Body of pancreas (tissue), 4 donors: ENCODE measurements at regions not wholly inside any gene's neighbourhood (a gene's known extent, or its start where the extent isn't known, plus 50 kb on each side); places are given as distances from the start of the nearest gene placed in this dataset.

Experiments used
- ATAC-seq: fragments of 150-250 bp; one replicate; pipeline ENCODE4 v1.9.1; 2016
- DNase-seq, 4 donors: peaks; one replicate each; pipeline ENCODE4 v3.0.0-alpha.2; 2019
- H3K27ac ChIP-seq, 4 donors: fragments of 200-600 bp; sonication (generic); 1 replicate in 3 of 4; 2 replicates in 1 of 4; pipeline versions ENCODE4 v1.5.1 to v1.6.1; 2016 to 2019; ENCODE audit warnings: mild to moderate bottlenecking in 1 of 4, mixed read lengths in 1 of 4, moderate library complexity in 1 of 4
- H3K27me3 ChIP-seq, 2 donors: fragments of 200-600 bp; sonication (generic); one replicate each; pipeline ENCODE4 v1.6.0; 2016; ENCODE audit warnings: mild to moderate bottlenecking in 1 of 2
- H3K36me3 ChIP-seq, 2 donors: fragments of 200-600 bp; sonication (generic); replicated peaks in 1 of 2; 2 replicates each; pipeline ENCODE4 v1.5.1; 2016; ENCODE audit warnings: low read depth in 2 of 2; ENCODE audit not compliant: insufficient read depth in 1 of 2
- H3K4me1 ChIP-seq: fragments of 200-600 bp; sonication (generic); one replicate; pipeline ENCODE4 v1.6.0; 2016
- H3K4me3 ChIP-seq, 2 donors: fragments of 200-600 bp; sonication (generic); 1 replicate in 1 of 2; 2 replicates in 1 of 2; pipeline ENCODE4 v1.5.1; 2016 to 2019
- H3K9me3 ChIP-seq, 3 donors: fragments of 200-600 bp; sonication (generic); 1 replicate in 2 of 3; 2 replicates in 1 of 3; pipeline ENCODE4 v1.5.1; 2016
- POLR2A ChIP-seq, 3 donors: fragments of 450-650 bp; IDR thresholded peaks; one replicate each; pipeline ENCODE4 v1.6.1; 2016; ENCODE audit warnings: antibody characterized with exemption in 3 of 3, mild to moderate bottlenecking in 2 of 3
- WGBS, 2 donors: methylation state at CpG; one replicate each; pipeline ENCODE4 v1.1.5; 2017; 5-methylcytosine and 5-hydroxymethylcytosine counted together
- intact Hi-C: fragments of 100-400 bp; cut with DNase I; formaldehyde crosslinking; loops from one replicate; pipeline ENCODE4 v1.15.1; 2023
- TF ChIP-seq, protein P1 (sequence below), 7 experiments: fragments of 450-650 bp in 4 of 7; fragments of 200-600 bp in 3 of 7; sonication (generic) in 3 of 7; IDR thresholded peaks; one replicate each; pipeline ENCODE4 v1.5.1; 2016 to 2019; ENCODE audit warnings: antibody characterized with exemption in 7 of 7

DNA sequence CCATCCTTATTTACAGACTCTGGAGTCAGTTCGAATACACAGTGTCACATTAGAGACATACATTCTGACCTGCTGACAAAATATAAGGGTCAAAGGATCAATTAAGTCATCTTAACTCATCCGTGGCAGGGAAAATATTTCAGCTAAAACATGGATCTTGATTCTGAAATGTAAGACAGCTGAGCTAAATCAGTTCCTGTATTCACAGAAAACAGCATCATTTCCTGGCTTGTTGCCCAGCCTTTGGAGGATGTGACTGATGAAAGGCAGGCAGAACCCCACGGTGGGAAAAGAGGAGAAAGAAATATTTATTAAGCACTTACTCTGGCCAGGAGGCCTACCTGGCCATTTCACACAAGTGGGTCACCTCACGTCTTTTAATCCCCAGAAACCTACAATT is 101.9 kb downstream of the GAS2L3 start:
- no peak overlapping the region for H3K4me3 ChIP-seq

DNA sequence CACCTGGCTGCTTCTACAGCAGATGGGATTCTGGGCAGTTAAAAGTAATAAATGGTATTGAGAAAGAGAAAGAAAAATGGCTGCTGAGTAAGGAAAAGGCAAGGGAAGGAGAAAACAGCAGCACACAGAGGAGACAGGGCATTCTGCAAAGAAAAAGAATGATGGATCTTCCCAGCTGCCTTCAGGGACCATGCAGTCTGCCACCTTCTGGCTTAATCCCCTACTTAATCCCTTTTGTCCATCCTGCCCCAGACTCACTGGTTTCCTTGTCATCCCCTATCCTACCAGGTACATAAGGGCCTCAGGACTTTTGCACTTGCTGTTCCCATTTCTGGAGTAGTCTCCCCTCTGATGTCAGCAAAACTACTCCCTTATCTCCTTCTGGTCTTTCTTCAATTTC is 107.6 kb downstream of the GAS2L3 start:
- H3K27me3 ChIP-seq: no peaks in the 10 kb centered on the region
- intact Hi-C loops: no loop called here
- ATAC-seq: no peak
- H3K4me1 ChIP-seq: no peaks in the 10 kb centered on the region
- no peak for DNase-seq
- H3K36me3 ChIP-seq: no peaks in the 10 kb centered on the region
- peaks cover 0 to 10% (median 0%) of the 10 kb centered on the region in 3 donors for H3K9me3 ChIP-seq
- no peak overlapping the region for H3K4me3 ChIP-seq
- H3K27ac ChIP-seq: no peak overlapping the region
- TF ChIP-seq, protein P1, sequence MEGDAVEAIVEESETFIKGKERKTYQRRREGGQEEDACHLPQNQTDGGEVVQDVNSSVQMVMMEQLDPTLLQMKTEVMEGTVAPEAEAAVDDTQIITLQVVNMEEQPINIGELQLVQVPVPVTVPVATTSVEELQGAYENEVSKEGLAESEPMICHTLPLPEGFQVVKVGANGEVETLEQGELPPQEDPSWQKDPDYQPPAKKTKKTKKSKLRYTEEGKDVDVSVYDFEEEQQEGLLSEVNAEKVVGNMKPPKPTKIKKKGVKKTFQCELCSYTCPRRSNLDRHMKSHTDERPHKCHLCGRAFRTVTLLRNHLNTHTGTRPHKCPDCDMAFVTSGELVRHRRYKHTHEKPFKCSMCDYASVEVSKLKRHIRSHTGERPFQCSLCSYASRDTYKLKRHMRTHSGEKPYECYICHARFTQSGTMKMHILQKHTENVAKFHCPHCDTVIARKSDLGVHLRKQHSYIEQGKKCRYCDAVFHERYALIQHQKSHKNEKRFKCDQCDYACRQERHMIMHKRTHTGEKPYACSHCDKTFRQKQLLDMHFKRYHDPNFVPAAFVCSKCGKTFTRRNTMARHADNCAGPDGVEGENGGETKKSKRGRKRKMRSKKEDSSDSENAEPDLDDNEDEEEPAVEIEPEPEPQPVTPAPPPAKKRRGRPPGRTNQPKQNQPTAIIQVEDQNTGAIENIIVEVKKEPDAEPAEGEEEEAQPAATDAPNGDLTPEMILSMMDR (IDR thresholded peaks at IDR 0.05): no peak
- TF ChIP-seq POLR2A (IDR thresholded peaks at IDR 0.05): no peak

More for the DNA sequence above, 101.9 kb downstream of the GAS2L3 start:
- H3K9me3 ChIP-seq: no peaks in the 10 kb centered on the region
- H3K27ac ChIP-seq: no peak overlapping the region
- no peaks in the 10 kb centered on the region for H3K36me3 ChIP-seq
- DNase-seq (peak; percentile 13 to 36 (median 26)), ATAC-seq (no peak)
- no peak for TF ChIP-seq POLR2A (IDR thresholded peaks at IDR 0.05)
- TF ChIP-seq, protein P1 (IDR thresholded peaks at IDR 0.05): no peak
- WGBS, 2 donors: 22 to 24% methylated on average over 4 of the region's 4 CpGs
- no peaks in the 10 kb centered on the region for H3K27me3 ChIP-seq
- intact Hi-C loops: no loop called here
- no peaks in the 10 kb centered on the region for H3K4me1 ChIP-seq

DNA sequence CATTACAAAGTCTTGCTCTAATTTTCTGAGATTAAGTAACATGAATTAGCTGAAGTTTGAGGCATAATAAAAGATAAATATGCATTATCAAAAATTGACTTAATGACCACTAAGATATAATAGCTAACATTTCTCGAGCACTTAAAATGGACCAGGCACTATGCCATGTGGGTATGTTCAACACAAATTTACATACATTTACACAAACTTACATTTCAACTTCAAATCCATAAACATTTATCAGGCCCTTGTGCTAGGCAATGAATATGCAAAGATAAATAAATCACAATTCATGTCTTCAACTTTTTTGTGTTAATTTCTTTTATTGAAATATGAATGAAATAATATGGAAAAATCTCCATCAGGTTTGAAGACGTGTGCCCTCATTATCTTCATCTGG is 108.7 kb downstream of the GAS2L3 start:
- no peak overlapping the region for H3K4me3 ChIP-seq
- intact Hi-C loops: no loop called here
- DNase-seq (no peak), ATAC-seq (no peak)
- H3K4me1 ChIP-seq: no peaks in the 10 kb centered on the region
- peaks cover 0 to 10% (median 0%) of the 10 kb centered on the region in 3 donors for H3K9me3 ChIP-seq
- no peak overlapping the region for H3K27ac ChIP-seq
- WGBS, 2 donors: 62 to 63% methylated on average over 2 of the region's 2 CpGs
- no peak for TF ChIP-seq POLR2A (IDR thresholded peaks at IDR 0.05)
- TF ChIP-seq, protein P1 (IDR thresholded peaks at IDR 0.05): no peak
- no peaks in the 10 kb centered on the region for H3K36me3 ChIP-seq
- no peaks in the 10 kb centered on the region for H3K27me3 ChIP-seq

DNA sequence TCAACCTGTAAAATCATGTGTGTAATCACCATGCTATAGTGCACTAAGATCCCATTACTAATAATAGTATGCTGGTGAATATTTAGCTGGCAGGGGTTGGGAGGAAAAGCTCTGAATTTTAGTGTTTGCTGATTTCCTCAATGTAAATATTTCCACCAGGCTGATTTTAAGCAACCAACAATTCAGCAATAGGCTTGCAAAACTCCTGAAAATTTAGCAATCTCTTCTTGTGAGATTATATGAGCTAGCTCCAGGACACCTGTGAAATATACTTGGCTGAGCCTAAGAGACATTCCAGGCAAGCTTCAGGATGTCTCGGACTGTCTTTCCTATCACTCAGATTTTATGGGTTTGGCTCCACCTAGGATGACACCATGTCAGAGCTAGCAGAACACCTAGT is 106.9 kb upstream of the ANO4 start:
- intact Hi-C loops: no loop called here
- WGBS, 2 donors: 55 to 75% methylated on average over 1 of the region's 1 CpG
- no peaks in the 10 kb centered on the region for H3K27me3 ChIP-seq
- no peak for TF ChIP-seq POLR2A (IDR thresholded peaks at IDR 0.05)
- TF ChIP-seq, protein P1 (IDR thresholded peaks at IDR 0.05): no peak
- no peak for DNase-seq
- no peak for ATAC-seq
- H3K4me3 ChIP-seq: no peak overlapping the region
- peaks cover 0 to 10% (median 0%) of the 10 kb centered on the region in 3 donors for H3K9me3 ChIP-seq
- no peaks in the 10 kb centered on the region for H3K36me3 ChIP-seq
- no peaks in the 10 kb centered on the region for H3K4me1 ChIP-seq
- no peak overlapping the region for H3K27ac ChIP-seq

DNA sequence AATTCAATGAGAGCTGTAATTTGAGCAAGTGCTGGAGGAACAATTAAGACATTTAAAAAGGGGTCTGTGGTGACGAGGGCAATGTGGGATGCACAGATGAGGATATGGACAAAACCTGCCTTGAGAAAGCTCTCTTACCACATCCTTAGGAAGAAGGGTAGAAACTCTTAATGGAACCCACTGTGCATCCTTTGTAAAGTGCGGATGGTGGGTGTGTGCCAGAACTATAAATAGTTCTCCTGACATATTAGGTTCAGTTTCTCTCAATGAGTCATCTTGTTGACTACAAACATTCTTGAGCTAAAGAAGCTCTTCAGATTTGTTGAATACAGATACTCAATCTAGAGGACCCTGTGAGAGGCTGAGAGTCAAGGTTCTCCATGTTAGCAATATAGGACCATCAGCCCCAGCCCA is 106.1 kb upstream of the ANO4 start:
- H3K4me1 ChIP-seq: no peaks in the 10 kb centered on the region
- peaks cover 0 to 10% (median 0%) of the 10 kb centered on the region in 3 donors for H3K9me3 ChIP-seq
- DNase-seq (no peak), ATAC-seq (no peak)
- 57 to 63% methylated on average over 2 of the region's 2 CpGs for WGBS, 2 donors
- no peak overlapping the region for H3K4me3 ChIP-seq
- H3K36me3 ChIP-seq: no peaks in the 10 kb centered on the region
- intact Hi-C loops: no loop called here
- H3K27ac ChIP-seq: no peak overlapping the region
- no peak for TF ChIP-seq POLR2A (IDR thresholded peaks at IDR 0.05)
- TF ChIP-seq, protein P1 (IDR thresholded peaks at IDR 0.05): no peak
- H3K27me3 ChIP-seq: no peaks in the 10 kb centered on the region
